GM23338 (cell line): ENCODE measurements at regions not wholly inside any gene's neighbourhood (a gene's known extent, or its start where the extent isn't known, plus 50 kb on each side); places are given as distances from the start of the nearest gene placed in this dataset.

Experiments used
- ATAC-seq: fragments of 200-7000 bp; cut with Tn5 transposase; 3 replicates; pipeline ENCODE4 v1.9.1; 2020
- DNase-seq: peaks from one replicate; pipeline ENCODE4 v3.0.0-alpha.2; 2015; ENCODE audit warnings: low spot score
- H2AFZ ChIP-seq: fragments of 200-600 bp; sonication (generic); 2 replicates; pipeline ENCODE4 v1.8.0; 2016; ENCODE audit warnings: antibody characterized with exemption, mild to moderate bottlenecking, moderate library complexity
- H3F3A ChIP-seq: fragments of 200-600 bp; sonication (generic); replicated peaks from 2 replicates; pipeline ENCODE4 v1.8.0; 2017; ENCODE audit warnings: antibody characterized with exemption, mixed run types, low read depth
- H3K27ac ChIP-seq: fragments of 200-600 bp; sonication (generic); 2 replicates; pipeline ENCODE4 v1.6.1; 2016; ENCODE audit warnings: low read depth
- H3K27me3 ChIP-seq: fragments of 200-600 bp; sonication (generic); 2 replicates; pipeline ENCODE4 v1.8.0; 2016; ENCODE audit warnings: mild to moderate bottlenecking, mixed run types, moderate library complexity; ENCODE audit not compliant: insufficient read depth
- H3K36me3 ChIP-seq: fragments of 200-600 bp; sonication (generic); 2 replicates; pipeline ENCODE4 v1.8.0; 2016; ENCODE audit warnings: mild to moderate bottlenecking; ENCODE audit not compliant: insufficient read depth
- H3K4me1 ChIP-seq: fragments of 200-600 bp; sonication (generic); 2 replicates; pipeline ENCODE4 v1.8.0; 2016; ENCODE audit warnings: mild to moderate bottlenecking, moderate library complexity; ENCODE audit not compliant: insufficient read depth
- H3K4me2 ChIP-seq: fragments of 200-600 bp; sonication (generic); 2 replicates; pipeline ENCODE4 v1.7.1; 2017; ENCODE audit warnings: mixed run types
- H3K4me3 ChIP-seq: fragments of 200-600 bp; sonication (generic); 2 replicates; pipeline ENCODE4 v1.6.1; 2016; ENCODE audit warnings: mixed run types
- H3K79me2 ChIP-seq: fragments of 200-600 bp; sonication (generic); replicated peaks from 2 replicates; pipeline ENCODE4 v1.8.0; 2017; ENCODE audit warnings: mild to moderate bottlenecking; ENCODE audit not compliant: insufficient read depth
- H3K9me2 ChIP-seq: fragments of 200-600 bp; sonication (generic); 2 replicates; pipeline ENCODE4 v1.8.0; 2017; ENCODE audit not compliant: insufficient read depth
- H4K20me1 ChIP-seq: fragments of 200-600 bp; sonication (generic); replicated peaks from 2 replicates; pipeline ENCODE4 v1.8.0; 2017; ENCODE audit warnings: mild to moderate bottlenecking; ENCODE audit not compliant: insufficient read depth
- H3K27ac Mint-ChIP-seq: 2 replicates; pipeline ENCODE4 v1.8.0; 2020; ENCODE audit warnings: inconsistent platforms, mild to moderate bottlenecking, moderate library complexity, mixed read lengths
- H3K27me3 Mint-ChIP-seq: 3 replicates; pipeline ENCODE4 v1.8.0; 2022; ENCODE audit warnings: low read depth, mild to moderate bottlenecking, moderate library complexity, mixed read lengths, inconsistent platforms; ENCODE audit not compliant: insufficient read depth, poor library complexity
- H3K36me3 Mint-ChIP-seq: 3 replicates; pipeline ENCODE4 v1.8.0; 2021; ENCODE audit warnings: low read depth, mild to moderate bottlenecking, inconsistent platforms, moderate library complexity, mixed read lengths
- H3K4me1 Mint-ChIP-seq: 3 replicates; pipeline ENCODE4 v1.8.0; 2020; ENCODE audit warnings: mild to moderate bottlenecking, inconsistent platforms, mixed read lengths
- H3K4me3 Mint-ChIP-seq: 3 replicates; pipeline ENCODE4 v1.8.0; 2021; ENCODE audit warnings: moderate library complexity, mild to moderate bottlenecking, inconsistent platforms, mixed read lengths
- H3K9me3 Mint-ChIP-seq: 3 replicates; pipeline ENCODE4 v1.8.0; 2020; ENCODE audit warnings: moderate library complexity, mild to moderate bottlenecking, inconsistent platforms, mixed read lengths
- CREB1 ChIP-seq: fragments of 250-450 bp; sonication (Bioruptor Pico); IDR thresholded peaks from 2 replicates; pipeline ENCODE4 v1.5.0; 2020; ENCODE audit warnings: low read depth, mild to moderate bottlenecking, moderate library complexity
- ETS1 ChIP-seq: IDR thresholded peaks from 2 replicates; pipeline ENCODE4 v1.6.1; 2016; ENCODE audit warnings: antibody characterized with exemption
- EZH2 ChIP-seq: fragments of 200-600 bp; sonication (generic); IDR thresholded peaks from one replicate; pipeline ENCODE4 v1.8.0; 2017; ENCODE audit warnings: antibody characterized with exemption, mild to moderate bottlenecking, low read depth; ENCODE audit not compliant: unreplicated experiment
- EZH2phosphoT487 ChIP-seq: fragments of 200-600 bp; sonication (generic); IDR thresholded peaks from one replicate; pipeline ENCODE4 v1.8.1; 2018; ENCODE audit warnings: antibody characterized with exemption; ENCODE audit not compliant: unreplicated experiment
- JUNB ChIP-seq: IDR thresholded peaks from one replicate; pipeline ENCODE4 v1.6.1; 2016; ENCODE audit warnings: antibody characterized with exemption; ENCODE audit not compliant: unreplicated experiment
- REST ChIP-seq: IDR thresholded peaks from one replicate; pipeline ENCODE4 v1.6.1; 2018; ENCODE audit warnings: antibody characterized with exemption; ENCODE audit not compliant: unreplicated experiment
- ZNF114 ChIP-seq: fragments of 250-450 bp; sonication (Bioruptor Pico); IDR thresholded peaks from 2 replicates; pipeline ENCODE4 v1.5.0; 2020; ENCODE audit warnings: mild to moderate bottlenecking, moderate library complexity
- ZNF331 ChIP-seq: fragments of 250-450 bp; sonication (Bioruptor Pico); IDR thresholded peaks from 2 replicates; pipeline ENCODE4 v1.5.0; 2020; ENCODE audit warnings: low read depth, mild to moderate bottlenecking, moderate library complexity
- ZNF462 ChIP-seq: fragments of 250-450 bp; sonication (Bioruptor Pico); IDR thresholded peaks from 2 replicates; pipeline ENCODE4 v1.5.0; 2020; ENCODE audit warnings: mild to moderate bottlenecking, moderate library complexity

GRCh38 chr16:77637940-77638339 lies 84.4 kb upstream of the NUDT7 start (continued):
- TF ChIP-seq REST, result no peak
- TF ChIP-seq ZNF114 (CRISPR knock-in tag), result no peak
- TF ChIP-seq EZH2, result no peak
- no peak for TF ChIP-seq EZH2phosphoT487
- no peak for TF ChIP-seq ZNF331
- no peak for TF ChIP-seq ETS1
- no peak for TF ChIP-seq CREB1

GRCh38 chr16:77643176-77643575 lies 79.1 kb upstream of the NUDT7 start:
- no peaks in the 10 kb centered on the region for H3K79me2 ChIP-seq
- H3K4me1 ChIP-seq, result no peaks in the 10 kb centered on the region
- Mint-ChIP-seq H3K9me3 (no peaks in the 10 kb centered on the region; the same call in 2 of the 3 replicates), H3K4me3 (no peak overlapping the region), H3K36me3 (no peaks in the 10 kb centered on the region), H3K27ac (no peak overlapping the region), H3K27me3 (no peaks in the 10 kb centered on the region), H3K4me1 (no peaks in the 10 kb centered on the region)
- no peak overlapping the region for H3K27ac ChIP-seq
- DNase-seq, result no peak
- H3F3A ChIP-seq, result no peaks in the 10 kb centered on the region
- ATAC-seq, result no peak
- H3K27me3 ChIP-seq, result no peaks in the 10 kb centered on the region
- H3K4me2 ChIP-seq, result no peak overlapping the region
- no peak overlapping the region for H2AFZ ChIP-seq
- no peaks in the 10 kb centered on the region for H4K20me1 ChIP-seq
- no peak overlapping the region for H3K4me3 ChIP-seq
- no peaks in the 10 kb centered on the region for H3K36me3 ChIP-seq
- H3K9me2 ChIP-seq, result peaks cover 10% of the 10 kb centered on the region; the same call in 1 of the 2 replicates
- TF ChIP-seq ETS1, result no peak
- no peak for TF ChIP-seq ZNF331
- no peak for TF ChIP-seq EZH2phosphoT487
- no peak for TF ChIP-seq ZNF462 (CRISPR knock-in tag)
- TF ChIP-seq REST, result no peak
- TF ChIP-seq JUNB, result no peak
